Parathyroid adenoma (tissue), 2 donors: ENCODE measurements at regions not wholly inside any gene's neighbourhood (a gene's known extent, or its start where the extent isn't known, plus 50 kb on each side); places are given as distances from the start of the nearest gene placed in this dataset.
A peak's percentile ranks its signal among the peaks of the same experiment; 100 is the strongest.

Experiments
- H2AFZ ChIP-seq: fragments of 300-600 bp; sonication (generic); one replicate; pipeline ENCODE4 v1.7.0; 2017; ENCODE audit warnings: antibody characterized with exemption, mild to moderate bottlenecking
- H3K27ac ChIP-seq: fragments of 300-600 bp; sonication (generic); one replicate; pipeline ENCODE4 v1.7.0; 2017
- H3K27me3 ChIP-seq: fragments of 300-600 bp; sonication (generic); one replicate; pipeline ENCODE4 v1.7.0; 2017; ENCODE audit warnings: low read length; ENCODE audit not compliant: control insufficient read depth, insufficient read depth
- H3K36me3 ChIP-seq: fragments of 300-600 bp; sonication (generic); one replicate; pipeline ENCODE4 v1.7.0; 2017; ENCODE audit warnings: low read length; ENCODE audit not compliant: control insufficient read depth, insufficient read depth
- H3K4me1 ChIP-seq: fragments of 300-600 bp; sonication (generic); one replicate; pipeline ENCODE4 v1.7.0; 2017; ENCODE audit warnings: control low read depth
- H3K4me2 ChIP-seq: fragments of 300-600 bp; sonication (generic); one replicate; pipeline ENCODE4 v1.7.0; 2017; ENCODE audit warnings: low read length
- H3K4me3 ChIP-seq: fragments of 300-600 bp; sonication (generic); one replicate; pipeline ENCODE4 v1.7.0; 2017; ENCODE audit warnings: low read depth, low read length
- H3K79me2 ChIP-seq: fragments of 300-600 bp; sonication (generic); one replicate; pipeline ENCODE4 v1.7.0; 2017; ENCODE audit warnings: control low read depth
- H3K9ac ChIP-seq: fragments of 300-600 bp; sonication (generic); one replicate; pipeline ENCODE4 v1.7.0; 2017; ENCODE audit warnings: mild to moderate bottlenecking
- H3K9me3 ChIP-seq: fragments of 300-600 bp; sonication (generic); one replicate; pipeline ENCODE4 v1.7.0; 2017; ENCODE audit warnings: low read length; ENCODE audit not compliant: control insufficient read depth
- TF ChIP-seq, protein P1 (sequence below): fragments of 300-600 bp; sonication (generic); IDR thresholded peaks from one replicate; pipeline ENCODE4 v1.7.0; 2017; ENCODE audit warnings: antibody characterized with exemption, mild to moderate bottlenecking
- donor health status: primary hyperparathyroidism.

DNA sequence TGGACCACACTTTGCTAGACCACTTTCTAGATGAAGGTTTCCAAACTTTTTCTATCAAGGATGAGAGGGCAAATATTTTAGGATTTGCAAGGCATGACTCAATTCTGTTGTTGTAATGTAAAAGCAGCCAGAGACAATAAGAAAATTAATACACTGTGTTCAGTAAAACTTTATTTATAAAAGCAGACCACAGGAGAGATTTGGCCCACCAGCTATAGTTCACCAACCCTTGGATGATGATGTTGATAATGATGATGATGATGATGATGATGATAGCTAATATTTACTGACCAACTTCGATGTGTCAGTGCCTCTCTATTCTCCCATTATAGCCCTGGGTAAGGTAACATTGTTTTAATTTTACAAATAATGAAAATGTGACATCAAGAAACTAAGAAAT lies 156.5 kb downstream of the BTG1 start:
- H3K27me3 ChIP-seq, result no peaks in the 10 kb centered on the region
- TF ChIP-seq, protein P1, sequence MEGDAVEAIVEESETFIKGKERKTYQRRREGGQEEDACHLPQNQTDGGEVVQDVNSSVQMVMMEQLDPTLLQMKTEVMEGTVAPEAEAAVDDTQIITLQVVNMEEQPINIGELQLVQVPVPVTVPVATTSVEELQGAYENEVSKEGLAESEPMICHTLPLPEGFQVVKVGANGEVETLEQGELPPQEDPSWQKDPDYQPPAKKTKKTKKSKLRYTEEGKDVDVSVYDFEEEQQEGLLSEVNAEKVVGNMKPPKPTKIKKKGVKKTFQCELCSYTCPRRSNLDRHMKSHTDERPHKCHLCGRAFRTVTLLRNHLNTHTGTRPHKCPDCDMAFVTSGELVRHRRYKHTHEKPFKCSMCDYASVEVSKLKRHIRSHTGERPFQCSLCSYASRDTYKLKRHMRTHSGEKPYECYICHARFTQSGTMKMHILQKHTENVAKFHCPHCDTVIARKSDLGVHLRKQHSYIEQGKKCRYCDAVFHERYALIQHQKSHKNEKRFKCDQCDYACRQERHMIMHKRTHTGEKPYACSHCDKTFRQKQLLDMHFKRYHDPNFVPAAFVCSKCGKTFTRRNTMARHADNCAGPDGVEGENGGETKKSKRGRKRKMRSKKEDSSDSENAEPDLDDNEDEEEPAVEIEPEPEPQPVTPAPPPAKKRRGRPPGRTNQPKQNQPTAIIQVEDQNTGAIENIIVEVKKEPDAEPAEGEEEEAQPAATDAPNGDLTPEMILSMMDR, result no peak
- H2AFZ ChIP-seq, result no peak overlapping the region
- H3K4me2 ChIP-seq, result no peak overlapping the region
- no peak overlapping the region for H3K27ac ChIP-seq
- no peaks in the 10 kb centered on the region for H3K79me2 ChIP-seq
- H3K9me3 ChIP-seq, result no peaks in the 10 kb centered on the region
- peaks cover 10% of the 10 kb centered on the region for H3K4me1 ChIP-seq
- no peak overlapping the region for H3K9ac ChIP-seq
- no peak overlapping the region for H3K4me3 ChIP-seq
- no peaks in the 10 kb centered on the region for H3K36me3 ChIP-seq

DNA sequence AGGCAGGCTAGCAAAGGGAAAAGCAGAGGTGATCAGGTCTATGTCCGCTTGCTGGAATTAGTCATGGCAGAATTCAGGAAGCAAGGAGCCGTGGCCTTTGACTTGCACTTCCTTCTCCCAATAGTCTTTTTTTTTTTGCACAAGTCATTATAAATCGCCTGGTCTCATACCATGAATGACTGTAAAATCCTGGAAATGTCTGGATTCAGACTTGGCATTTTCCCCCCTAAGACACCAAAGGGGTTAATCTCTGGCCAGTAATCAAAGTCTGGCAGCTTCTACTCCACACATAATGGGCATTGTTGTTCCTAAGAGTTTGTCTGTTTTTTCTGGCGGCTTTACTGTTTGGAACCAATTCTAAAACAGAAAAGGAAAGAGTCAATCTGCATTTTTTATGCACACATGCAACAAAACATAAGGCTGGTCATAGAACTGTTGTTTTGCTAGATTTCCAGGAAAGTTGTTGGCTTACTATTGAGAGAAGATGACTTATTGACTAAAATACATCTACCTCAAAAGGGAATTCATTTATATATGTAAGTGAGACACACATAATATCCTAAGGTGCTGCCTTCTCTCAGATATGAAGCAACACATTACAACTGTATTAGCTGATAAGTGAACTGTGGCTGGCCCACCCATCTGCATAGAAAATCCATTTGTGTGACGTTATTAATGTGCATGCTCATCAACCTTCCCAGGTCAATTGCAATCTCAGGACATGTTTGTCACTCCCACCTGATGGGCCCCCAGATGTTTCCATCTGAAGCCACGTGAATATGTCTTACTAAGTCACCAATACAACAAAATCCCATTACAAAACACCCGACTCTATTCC lies 157.3 kb downstream of the BTG1 start:
- peak overlapping the region; percentile 19 for H2AFZ ChIP-seq
- TF ChIP-seq, protein P1, result no peak
- H3K27me3 ChIP-seq, result no peaks in the 10 kb centered on the region
- peaks cover 10% of the 10 kb centered on the region for H3K4me1 ChIP-seq
- no peaks in the 10 kb centered on the region for H3K79me2 ChIP-seq
- H3K9me3 ChIP-seq, result no peaks in the 10 kb centered on the region
- H3K4me3 ChIP-seq, result no peak overlapping the region
- H3K36me3 ChIP-seq, result no peaks in the 10 kb centered on the region
- no peak overlapping the region for H3K9ac ChIP-seq
- no peak overlapping the region for H3K27ac ChIP-seq
- no peak overlapping the region for H3K4me2 ChIP-seq

DNA sequence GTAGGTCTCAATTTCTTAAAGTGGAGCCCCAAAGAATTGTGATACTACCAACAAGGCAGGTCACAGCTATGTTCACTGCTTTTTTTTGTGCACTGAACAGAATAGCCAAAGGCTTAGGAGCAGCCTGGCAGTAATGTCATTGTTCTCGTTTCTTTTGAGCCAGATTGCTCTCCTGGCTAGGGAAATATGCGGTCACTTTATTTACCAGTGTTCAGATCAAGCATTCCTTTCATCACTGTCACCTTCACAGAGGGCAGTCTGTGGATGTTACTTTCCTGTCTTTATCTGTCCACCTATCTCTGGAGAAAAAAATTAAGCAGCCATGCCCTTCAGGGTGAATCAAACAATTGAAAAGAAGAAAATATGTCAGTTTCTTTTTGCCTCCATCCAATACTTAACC lies 159.6 kb downstream of the BTG1 start:
- TF ChIP-seq, protein P1, result no peak
- H2AFZ ChIP-seq, result peak overlapping the region; percentile 36
- no peaks in the 10 kb centered on the region for H3K36me3 ChIP-seq
- H3K79me2 ChIP-seq, result no peaks in the 10 kb centered on the region
- H3K4me3 ChIP-seq, result no peak overlapping the region
- H3K4me2 ChIP-seq, result no peak overlapping the region
- peak overlapping the region; percentile 7 for H3K27ac ChIP-seq
- H3K4me1 ChIP-seq, result peaks cover 10% of the 10 kb centered on the region
- no peaks in the 10 kb centered on the region for H3K9me3 ChIP-seq
- no peak overlapping the region for H3K9ac ChIP-seq
- no peaks in the 10 kb centered on the region for H3K27me3 ChIP-seq

DNA sequence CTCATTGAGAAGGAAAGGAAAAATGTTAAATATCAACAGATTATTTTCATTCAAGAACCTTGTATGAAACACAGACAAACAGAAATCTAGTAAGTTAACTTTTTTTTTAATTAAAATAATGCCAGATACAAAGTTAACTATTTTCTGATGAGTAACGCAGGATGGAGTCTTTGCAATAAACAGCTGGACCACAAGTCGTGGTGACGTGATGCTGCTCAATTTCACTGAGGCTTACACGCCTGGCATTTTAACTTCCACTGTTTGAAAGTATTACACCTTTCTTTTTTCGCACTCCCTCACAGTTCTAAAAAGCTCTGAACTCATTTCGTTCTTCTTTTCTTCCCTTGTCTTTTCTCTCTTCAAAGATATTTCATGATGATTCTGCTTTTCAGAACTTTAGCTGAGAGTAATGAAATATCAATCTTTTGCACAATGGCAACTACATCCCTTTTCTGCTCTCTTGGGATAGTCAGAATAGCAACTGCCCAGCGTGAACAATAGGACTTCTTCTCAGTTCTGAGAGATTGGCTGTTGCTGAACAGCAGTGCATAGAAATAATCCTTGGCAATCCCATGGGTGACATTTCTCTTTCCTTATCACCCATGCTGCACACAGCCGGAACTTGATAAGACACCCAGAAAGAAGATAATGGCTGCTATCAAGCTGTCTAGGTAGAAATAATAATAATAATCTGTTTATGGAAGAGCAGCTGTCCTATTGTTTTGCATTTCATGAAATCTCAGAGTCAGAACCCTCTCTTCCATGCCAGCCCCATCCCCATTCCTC lies 160.5 kb downstream of the BTG1 start:
- H3K9ac ChIP-seq, result no peak overlapping the region
- TF ChIP-seq, protein P1, result no peak

More for the DNA sequence above, 160.5 kb downstream of the BTG1 start:
- H3K36me3 ChIP-seq, result no peaks in the 10 kb centered on the region
- H2AFZ ChIP-seq, result peak overlapping the region; percentile 36
- H3K4me1 ChIP-seq, result peaks cover 10% of the 10 kb centered on the region
- H3K9me3 ChIP-seq, result no peaks in the 10 kb centered on the region
- no peak overlapping the region for H3K4me2 ChIP-seq
- peak overlapping the region; percentile 7 for H3K27ac ChIP-seq
- no peak overlapping the region for H3K4me3 ChIP-seq
- no peaks in the 10 kb centered on the region for H3K27me3 ChIP-seq
- H3K79me2 ChIP-seq, result no peaks in the 10 kb centered on the region
